ENCODE measurements at regions not wholly inside any gene's neighbourhood (a gene's known extent, or its start where the extent isn't known, plus 50 kb on each side); places are given as distances from the start of the nearest gene placed in this dataset.
A peak's percentile ranks its signal among the peaks of the same experiment; 100 is the strongest.

DNA sequence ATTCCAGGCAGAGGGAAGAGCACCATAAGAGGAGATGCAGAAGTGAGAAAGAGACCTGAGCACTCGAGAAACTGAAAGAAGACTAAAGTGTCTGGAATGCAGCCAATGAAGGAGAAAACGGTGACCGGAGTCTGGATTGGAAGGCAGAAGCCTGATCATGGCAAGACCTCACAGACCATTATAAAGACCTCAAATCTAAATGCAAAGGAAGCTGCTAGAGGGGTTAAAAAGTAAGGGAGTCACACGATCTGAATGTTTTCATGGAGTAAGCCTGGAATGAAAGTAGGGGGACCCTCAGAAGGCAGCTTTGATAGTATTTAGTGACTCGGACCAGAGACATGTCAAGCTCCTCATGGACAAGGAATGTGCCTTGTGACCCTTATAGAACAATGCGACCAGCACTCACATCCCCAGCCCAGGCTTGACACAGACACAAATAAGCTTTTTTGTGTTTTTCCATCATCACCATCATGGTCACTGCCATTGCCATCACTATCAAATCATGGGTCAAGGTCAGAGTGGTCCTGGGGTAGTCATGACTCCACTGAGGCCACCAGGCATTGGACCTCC is 183.6 kb downstream of the SEC16B start:
- DNase-seq, result no peak

DNA sequence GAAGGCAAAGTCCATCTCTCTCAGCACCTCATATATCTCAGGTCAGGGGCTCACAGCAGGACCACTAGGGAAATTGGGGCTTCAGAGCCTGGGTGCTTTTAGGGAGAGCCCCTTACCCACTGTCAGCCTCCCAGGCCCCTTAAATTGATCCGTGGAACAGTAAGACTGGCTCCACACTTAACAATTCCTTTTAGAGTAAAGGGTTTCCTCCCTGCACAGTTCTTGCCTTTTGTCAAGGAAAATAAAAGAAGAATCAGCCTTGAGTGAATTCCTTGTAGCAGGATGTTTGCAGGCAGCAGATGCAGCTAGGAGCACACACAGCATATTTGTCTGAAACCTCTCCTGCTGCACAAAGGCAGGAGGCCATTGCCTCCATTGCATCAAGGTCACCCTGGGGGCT is 184.9 kb downstream of the SEC16B start:
- DNase-seq, result no peak

DNA sequence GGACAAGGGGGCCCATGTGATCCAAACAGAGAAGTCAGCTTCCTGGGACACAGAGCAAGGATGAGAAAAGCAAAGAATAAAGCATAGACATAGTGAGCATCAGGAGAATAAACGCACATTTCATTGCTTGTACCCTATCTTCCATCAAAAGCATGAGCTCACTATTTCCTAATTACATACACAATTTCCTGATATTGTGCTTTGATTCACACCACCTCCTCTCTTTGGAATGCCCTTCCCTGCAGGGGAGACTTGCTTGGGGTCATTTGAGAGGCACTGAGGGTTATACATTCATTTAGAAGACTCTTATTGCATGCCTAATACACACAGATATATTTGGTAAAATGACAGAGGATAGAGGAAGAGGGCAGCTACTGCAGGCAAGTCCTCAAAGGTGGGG is 185.4 kb downstream of the SEC16B start:
- DNase-seq, result no peak

DNA sequence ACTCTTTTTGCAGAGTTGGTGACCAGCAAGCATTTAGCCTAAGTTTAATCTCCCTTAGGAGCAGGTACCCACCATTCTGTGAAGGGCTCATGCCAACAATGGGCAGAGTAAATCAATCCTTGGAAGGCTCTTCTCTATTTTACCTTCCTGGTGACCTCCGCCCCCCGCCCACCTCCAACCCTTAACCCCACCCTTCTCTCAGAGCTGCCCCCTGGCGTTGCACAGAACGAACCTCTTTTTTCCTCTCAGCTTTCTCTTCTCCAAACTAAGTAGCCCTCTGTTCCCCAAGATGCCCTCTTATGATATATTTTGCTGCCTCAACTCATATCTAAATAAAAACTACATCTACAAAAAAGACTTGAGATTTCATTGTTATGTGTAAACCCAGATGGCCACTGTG is 186.8 kb downstream of the SEC16B start:
- DNase-seq, result no peak

DNA sequence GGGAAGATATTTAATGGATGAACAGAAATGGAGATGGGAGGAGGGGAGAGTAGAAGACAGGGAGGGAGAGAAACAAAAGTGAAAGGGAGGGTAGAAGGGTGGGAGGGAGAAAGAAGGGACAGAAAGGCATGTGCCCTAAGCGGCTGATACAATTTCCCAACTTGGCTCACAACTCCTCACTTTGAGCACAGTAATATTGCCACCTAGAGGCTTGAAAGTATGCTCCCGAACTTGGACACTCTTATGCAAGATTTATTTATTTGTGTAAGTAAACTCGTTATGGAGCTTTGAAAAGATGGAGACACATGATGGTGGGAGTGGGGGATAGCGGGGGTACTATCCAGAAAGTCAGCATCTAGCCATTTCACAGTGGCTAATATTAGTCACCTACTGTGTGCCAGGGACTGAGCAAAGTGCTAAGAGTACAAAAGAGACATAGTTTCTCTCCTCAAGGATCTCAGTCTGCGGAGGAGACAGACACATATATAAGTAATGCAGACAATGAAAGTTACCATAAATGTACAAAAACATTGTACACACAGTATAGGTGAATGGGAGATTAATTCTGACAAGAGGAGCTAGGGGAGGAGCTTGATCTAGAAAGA is 189.7 kb downstream of the SEC16B start:
- peak; percentile 17 for DNase-seq

DNA sequence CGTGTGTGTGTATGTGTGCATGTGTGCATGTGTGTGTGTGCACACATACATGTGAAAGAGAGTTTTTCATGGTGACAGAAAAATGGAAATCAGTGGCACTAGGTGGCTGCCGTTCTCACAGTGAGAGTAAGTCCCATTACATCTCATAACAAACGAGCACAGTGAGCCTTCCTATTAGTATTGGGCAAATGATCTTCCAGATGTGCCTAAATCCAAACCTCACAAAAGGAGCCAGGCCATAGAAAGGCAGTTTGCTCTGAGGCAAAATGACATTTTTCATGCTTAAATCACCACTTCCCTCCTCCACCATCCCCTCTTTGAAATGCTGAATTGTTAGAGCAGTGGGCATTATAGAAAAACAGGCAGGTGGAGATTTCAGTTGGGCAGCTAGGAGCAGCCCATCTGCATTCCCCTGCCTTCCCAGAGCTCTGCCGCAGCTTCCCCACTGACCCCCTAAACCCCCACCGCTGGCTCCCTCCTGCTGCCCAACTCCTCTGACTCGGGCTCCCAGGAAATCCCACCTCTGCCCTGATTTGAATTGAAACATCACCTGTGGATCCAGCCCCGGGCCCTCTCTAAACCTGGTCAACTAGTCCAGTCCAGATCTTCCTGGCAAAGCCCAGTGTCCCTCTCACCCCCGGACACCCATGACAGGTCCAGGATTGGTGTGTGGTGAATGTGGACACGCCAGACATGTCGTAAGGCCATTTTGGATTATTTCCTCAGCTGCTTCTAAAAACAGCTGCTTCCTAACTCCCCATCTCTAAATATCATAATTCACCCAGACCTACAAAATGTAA is 190.5 kb downstream of the SEC16B start:
- no peak for DNase-seq

DNA sequence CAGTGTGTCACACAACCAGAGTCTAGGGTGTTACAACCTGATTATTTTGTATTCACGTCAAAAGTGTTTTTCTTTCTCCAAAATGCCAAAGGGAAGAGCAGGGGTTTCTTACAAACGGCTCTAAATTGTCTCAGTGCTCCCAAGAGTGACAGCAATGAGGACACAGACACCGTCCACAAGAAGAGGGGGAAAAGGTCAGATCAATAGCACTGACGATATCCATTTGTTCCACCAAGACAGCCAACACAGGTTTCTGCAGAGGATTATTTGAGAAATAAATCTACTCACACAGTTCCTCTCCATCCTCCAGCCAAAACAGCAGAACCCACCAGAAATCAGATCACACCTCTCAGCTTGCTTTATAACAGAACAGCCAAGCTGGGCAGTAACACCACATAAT is 193.9 kb downstream of the SEC16B start:
- DNase-seq, result no peak

DNA sequence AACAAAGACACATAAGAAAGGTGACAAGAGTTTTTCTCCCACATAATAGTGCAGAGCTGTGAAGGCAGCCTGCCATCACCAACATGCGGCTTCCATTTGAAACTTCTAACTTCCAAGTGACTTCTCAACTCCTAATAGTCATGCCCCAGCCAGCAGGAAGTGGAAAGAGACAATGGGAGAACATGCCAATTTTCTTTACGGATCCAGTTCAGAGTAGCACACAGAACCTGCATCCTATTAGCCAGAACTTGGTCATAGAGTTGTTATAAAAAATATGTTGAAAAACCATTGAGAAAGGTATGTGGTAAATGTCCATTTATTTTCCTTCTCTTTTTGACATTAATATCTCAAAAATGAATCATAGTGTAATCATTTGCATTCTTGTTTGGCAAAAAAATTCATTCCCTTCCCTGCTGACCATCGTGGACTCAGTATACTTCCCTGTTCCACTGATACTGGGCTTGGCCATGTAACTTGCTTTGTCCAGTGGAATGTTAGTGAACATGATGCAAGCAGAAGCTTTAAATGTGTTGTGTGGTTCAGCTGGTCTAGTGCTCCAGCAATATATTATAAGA is 197.4 kb downstream of the SEC16B start:
- DNase-seq, result no peak

DNA sequence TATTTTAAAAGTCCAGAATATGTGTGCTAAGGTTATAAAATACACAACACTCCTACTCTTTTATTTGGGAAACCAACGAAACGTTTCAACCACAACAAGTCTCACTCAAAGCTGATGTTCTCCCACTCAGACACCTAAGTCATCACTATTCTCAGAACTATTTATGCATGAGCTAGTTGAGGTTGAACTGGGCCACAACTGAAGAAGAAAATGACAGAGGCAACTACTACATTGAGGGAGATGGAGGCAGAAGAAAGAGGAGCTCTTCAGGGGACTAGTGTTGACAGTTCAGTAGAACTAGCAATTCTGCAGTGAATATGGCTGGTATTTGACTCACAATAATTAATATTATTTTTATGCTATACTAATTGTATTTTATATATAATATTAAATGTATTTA is 198.2 kb downstream of the SEC16B start:
- DNase-seq, result no peak

DNA sequence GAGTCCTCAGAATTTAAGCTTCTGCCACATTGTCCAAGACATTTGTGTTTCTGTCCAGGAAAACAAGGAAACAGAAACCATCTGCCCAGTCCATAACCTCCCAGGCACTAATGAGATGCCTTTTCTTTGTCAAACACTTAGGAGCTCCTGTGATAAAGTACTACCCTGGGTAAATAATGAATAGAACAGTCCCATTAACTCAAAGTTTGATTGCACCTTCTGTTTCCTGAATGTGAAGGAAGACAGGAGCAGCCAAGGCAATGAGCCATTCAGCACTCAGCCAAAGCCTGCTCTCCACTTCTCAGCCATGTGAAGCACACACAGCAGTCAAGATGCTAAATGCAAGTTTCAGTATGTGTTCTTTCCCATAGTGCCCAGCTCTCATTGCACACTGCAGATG is 199.8 kb downstream of the SEC16B start:
- DNase-seq, result no peak

DNA sequence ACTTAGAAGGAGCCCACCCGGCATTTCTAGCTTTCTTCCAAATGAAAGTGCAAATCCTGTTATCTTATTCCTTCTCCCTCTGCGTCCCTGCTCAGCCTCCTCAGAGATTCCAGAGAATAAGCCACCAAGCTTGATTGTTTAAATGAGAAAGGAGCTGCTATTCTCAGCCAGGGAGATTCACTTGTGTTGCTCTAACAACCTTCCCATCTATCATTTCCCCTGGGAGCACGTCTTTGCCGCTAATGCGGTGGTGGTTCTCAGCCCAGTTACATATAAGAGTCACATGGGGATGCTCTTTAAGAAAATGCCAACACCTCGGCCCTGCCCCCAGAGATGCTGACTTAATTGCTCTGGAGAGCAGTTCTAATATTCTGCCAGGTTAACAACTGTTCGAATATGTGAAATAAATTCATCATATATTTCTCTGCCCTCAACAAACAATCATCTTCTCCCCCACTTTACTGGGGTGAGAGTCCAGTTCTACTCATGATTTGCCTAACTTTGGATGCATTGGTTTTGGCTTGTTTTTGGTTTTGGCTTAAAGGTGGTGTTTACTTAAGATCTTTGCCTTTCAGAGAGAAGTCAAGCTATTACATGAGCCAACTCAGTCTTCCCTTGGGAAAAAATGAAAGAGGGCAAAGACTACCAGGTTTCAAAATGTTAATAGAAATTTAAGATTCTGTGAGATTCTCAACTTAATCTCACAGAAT is 213.9 kb downstream of the SEC16B start:
- DNase-seq, result no peak

DNA sequence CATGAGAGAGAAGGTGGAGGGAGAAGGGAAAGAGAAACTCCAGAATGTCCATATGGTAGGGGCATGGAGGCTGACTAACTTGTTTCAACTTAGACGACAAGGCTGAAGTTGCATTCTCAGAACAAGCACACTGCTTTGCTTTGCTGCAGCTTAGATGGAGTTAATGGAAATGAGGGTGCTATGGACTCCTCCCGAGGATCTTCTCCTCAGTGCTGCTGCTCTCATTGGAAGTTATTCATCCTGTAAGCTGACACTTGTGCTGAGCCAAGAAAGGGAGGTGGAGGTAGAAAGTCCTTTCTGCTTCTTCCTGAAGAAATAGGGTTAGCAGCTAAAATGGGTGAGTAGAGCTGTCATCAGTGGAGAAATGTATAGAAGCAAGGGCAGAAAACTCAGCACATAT is 215.3 kb downstream of the SEC16B start:
- no peak for DNase-seq

DNA sequence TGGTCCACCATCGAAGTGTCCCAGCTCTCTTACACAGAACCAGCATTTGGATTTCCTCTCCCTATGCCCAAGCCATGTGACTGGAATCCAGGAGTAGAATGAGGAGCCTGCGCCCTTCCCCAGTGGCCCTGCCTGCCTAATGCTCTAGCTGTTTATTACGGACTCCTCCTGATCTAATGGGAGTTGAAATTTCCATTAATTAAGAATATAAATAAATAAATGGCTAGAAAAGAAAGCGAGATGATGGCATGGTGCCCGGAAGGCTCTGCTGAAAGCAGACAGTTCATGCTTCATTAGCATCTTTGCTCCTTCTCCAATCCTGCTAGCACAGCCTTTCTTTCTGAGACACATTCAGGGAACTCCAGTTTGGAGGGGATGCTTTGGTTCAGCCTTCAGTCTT is 216.2 kb downstream of the SEC16B start:
- no peak for DNase-seq

DNA sequence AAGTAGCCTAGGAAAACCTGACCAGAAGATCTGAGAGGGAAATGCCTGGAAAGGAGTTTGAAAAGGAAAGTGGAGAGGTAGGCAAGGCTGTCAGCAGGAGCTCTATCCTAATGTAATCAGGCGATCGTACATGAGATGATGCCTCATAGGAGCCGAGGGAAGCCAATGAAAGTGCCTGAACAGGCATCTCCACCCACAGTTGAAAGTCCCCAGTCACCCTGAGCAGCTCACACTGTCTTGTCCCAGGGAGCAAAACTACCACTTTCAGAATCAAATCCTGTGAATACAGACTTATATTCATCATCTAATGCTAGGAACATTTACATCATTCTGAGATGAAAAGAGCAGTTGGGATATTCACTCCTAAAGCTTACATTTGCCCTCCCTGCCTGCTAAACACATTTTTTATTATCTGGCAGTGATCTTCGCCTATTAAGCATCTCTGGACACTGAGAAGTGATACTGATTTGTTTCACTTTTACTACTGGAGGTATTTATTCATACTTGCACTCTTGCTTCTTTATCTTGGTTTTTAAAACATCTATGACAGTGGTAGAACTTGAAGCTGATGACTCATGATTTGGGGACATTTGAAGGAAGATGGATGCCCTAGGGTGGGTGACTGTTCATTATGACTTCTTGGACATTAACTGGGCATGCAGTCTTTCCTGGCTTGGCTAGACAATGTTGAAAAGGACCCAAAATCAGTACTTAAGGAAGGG is 221.6 kb downstream of the SEC16B start:
- DNase-seq, result no peak

DNA sequence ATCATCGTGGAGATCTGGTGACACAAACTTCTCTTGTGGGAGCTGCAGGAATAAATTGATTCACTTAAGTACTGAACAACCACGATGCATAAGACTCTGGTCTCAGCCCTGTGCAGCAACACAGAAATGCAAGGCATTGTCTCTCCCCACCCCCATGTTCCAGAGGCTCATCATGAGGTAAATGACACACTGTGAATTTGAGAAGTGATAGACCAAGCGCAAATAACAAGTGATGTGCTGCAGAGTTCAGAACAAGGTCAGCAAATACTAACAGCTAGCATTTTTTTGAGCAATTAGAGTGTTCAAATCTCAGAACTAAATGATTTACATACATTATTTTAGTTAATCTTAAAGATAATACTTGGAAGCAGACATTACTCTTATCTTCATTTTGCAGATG is 223.7 kb downstream of the SEC16B start:
- no peak for DNase-seq

DNA sequence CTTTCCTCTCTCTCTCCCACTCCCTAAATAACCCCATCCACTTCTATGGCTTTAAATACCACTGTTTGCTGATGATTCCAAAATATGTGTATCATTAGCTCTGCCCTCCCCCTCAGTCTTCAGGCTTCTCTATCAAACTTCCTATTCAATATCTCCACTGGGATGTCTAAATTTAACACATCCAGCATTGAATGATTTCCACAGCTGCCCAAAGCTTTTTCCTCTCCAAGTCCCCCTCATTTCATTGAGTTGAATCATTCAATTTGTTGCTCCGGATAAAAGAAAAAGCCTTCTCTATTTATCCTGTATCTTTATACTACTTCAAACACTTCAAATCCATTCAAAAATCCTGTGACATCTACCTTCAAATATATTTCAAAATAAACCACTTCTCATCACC is 225.0 kb downstream of the SEC16B start:
- no peak for DNase-seq

DNA sequence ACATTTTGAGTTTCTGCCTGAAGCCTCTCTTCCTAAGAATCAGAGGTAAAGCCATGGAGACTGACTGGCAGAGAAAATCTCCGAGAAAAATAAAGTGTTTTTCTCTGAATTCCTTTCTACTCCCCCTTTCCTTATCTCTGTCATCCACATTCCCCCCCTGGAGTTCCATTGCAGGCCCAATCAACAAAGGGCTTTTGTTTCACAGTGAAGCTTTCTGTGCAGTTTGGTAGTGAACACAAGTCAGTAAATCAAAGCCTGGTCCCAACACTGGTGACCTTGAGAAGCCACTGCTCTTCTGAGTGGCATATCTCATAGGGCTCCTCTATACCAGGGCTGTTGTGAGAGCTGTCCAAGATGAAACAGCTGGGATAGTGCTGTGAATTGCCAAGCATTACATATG is 228.4 kb downstream of the SEC16B start:
- DNase-seq, result no peak

DNA sequence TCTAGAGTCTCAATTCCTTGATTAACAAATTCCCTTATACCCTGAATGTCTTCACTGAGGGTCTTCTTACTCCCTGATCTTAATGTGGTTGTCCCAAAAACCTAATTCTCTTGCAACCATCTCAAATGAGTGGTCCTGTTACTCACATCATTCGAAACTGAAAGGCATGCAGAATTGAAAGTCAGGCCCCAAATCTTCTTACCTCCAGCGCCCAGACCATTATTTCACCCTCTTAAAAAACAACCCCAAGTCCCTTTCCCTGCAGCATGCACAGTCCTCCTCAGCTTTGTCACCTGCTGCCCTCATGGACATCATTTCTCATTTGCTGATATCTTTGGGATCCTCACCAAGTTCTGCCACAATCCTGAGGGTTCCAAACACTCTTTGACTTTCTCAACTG is 230.1 kb downstream of the SEC16B start:
- DNase-seq, result no peak

DNA sequence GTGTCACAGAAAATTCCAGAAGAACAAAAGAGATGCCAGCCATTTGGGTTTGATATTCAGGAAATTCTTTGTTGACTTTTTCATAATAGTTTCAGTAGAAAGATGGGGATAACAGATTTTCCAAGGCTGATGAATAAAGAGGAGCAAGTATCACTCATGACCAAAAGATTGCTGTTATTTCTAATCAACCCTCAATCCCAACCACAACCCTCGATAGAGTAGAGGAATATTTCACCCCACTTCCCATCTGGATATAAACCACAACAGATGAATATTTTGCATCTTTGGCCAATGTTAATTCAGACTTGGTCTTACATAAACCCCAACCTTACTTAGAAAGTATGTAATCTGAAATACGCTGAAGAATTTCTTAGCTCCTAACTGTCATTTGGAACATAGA is 232.4 kb downstream of the SEC16B start:
- DNase-seq, result no peak

DNA sequence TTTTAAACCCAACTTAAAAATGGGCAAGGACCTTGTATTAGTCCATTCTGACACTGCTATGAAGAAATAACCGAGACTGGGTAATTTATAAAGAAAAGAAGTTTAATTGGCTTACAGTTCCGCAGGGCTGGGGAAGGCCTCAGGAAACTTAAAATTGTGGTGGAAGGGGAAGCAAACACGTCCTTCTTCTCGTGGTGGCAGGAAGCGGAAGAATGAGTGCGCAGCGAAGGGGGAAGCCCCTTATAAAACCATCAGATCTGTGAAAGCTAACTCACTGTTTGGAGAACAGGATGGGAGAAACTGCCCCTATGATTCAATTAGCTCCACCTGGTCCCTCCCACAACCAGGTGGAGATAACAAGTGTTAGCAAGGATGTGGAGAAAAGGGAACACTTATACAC is 237.7 kb downstream of the SEC16B start:
- DNase-seq, result no peak

DNA sequence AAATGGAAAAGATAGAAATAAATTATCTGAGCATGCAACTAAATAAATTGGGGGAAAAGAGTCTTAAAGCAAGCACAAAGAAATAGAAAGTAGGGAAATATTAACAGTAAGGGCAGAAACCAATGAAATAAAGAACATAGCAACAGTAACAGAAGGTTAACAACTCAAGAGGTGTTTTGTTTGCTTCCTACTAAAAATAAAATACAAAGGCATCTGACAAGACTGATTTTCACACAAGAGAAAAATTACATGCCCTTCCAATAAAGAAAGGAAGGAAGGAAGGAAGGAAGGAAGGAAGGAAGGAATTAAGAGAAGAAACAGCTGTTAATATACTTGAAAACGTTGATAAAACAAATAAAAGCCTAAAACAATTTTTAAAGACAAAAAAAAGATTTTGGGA is 240.2 kb downstream of the SEC16B start:
- DNase-seq, result no peak

DNA sequence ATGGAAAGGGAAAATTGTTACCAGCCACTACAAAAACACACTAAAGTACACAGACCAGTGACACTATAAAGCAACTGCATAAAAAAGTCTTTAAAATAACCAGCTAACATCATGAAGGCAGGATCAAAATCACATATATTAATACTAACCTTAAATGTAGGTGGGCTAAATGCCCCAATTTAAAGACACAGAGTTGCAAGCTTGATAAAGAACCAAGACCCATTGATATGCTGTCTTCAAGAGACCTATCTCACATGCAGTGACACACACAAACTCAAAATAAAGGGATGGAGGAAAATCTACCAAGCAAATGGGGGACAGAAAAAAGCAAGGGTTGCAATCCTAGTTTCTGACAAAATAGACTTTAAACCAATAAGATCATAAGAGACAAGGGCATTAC is 246.3 kb downstream of the SEC16B start:
- DNase-seq, result no peak
